ENCODE measurements at regions not wholly inside any gene's neighbourhood (a gene's known extent, or its start where the extent isn't known, plus 50 kb on each side); places are given as distances from the start of the nearest gene placed in this dataset.

- TF ChIP-seq REST (IDR thresholded peaks at IDR 0.05; ENCODE audit: insufficient replicate concordance, low read depth), result no peak
- no peak for TF ChIP-seq SPI1 (IDR thresholded peaks at IDR 0.05; ENCODE audit: borderline replicate concordance, low read depth)
- TF ChIP-seq POLR2AphosphoS5 (IDR thresholded peaks at IDR 0.05; ENCODE audit: low read depth), result no peak
- no peak for TF ChIP-seq GABPA (IDR thresholded peaks at IDR 0.05; ENCODE audit: low read depth)
- TF ChIP-seq CTCF (IDR thresholded peaks at IDR 0.05; ENCODE audit: insufficient read depth, low read length), result no peak
- DNase-seq (ENCODE audit: low read depth in 1 of 2, low spot score in 1 of 2), result no peak
- Histone ChIP-seq H3K4me3 (replicated peaks; ENCODE audit: insufficient read depth, low read length) (no peak overlapping the region), H3K27me3 (ENCODE audit: insufficient read depth, poor library complexity, severe bottlenecking) (no peaks in the 10 kb centered on the region), H3K27ac (replicated peaks) (no peak overlapping the region)
Observed at GRCh38 chr15:95497634-95498033, 832.9 kb upstream of the NR2F2 start.

- Histone ChIP-seq H3K27ac (replicated peaks) (no peak overlapping the region), H3K4me3 (replicated peaks; ENCODE audit: insufficient read depth, low read length) (no peak overlapping the region), H3K27me3 (ENCODE audit: insufficient read depth, poor library complexity, severe bottlenecking) (no peaks in the 10 kb centered on the region)
- DNase-seq (ENCODE audit: low read depth in 1 of 2, low spot score in 1 of 2), result no peak
- TF ChIP-seq GABPA (IDR thresholded peaks at IDR 0.05; ENCODE audit: low read depth) (no peak), REST (IDR thresholded peaks at IDR 0.05; ENCODE audit: insufficient replicate concordance, low read depth) (no peak), CTCF (IDR thresholded peaks at IDR 0.05; ENCODE audit: insufficient read depth, low read length) (no peak), SPI1 (IDR thresholded peaks at IDR 0.05; ENCODE audit: borderline replicate concordance, low read depth) (no peak)
Observed at GRCh38 chr15:95498961-95499360, 831.5 kb upstream of the NR2F2 start.

GRCh38 chr15:95499397-95499796 lies 831.1 kb upstream of the NR2F2 start:
- no peak overlapping the region for H3K4me3 ChIP-seq (replicated peaks; ENCODE audit: insufficient read depth, low read length)
- H3K27ac ChIP-seq (replicated peaks), result no peak overlapping the region
- no peak for TF ChIP-seq POLR2AphosphoS5 (IDR thresholded peaks at IDR 0.05; ENCODE audit: low read depth)
- TF ChIP-seq SPI1 (IDR thresholded peaks at IDR 0.05; ENCODE audit: borderline replicate concordance, low read depth), result no peak
- TF ChIP-seq CTCF (IDR thresholded peaks at IDR 0.05; ENCODE audit: insufficient read depth, low read length), result no peak
- no peak for TF ChIP-seq REST (IDR thresholded peaks at IDR 0.05; ENCODE audit: insufficient replicate concordance, low read depth)
- TF ChIP-seq GABPA (IDR thresholded peaks at IDR 0.05; ENCODE audit: low read depth), result no peak
- no peaks in the 10 kb centered on the region for H3K27me3 ChIP-seq (ENCODE audit: insufficient read depth, poor library complexity, severe bottlenecking)
- no peak for DNase-seq (ENCODE audit: low read depth in 1 of 2, low spot score in 1 of 2)
